Spleen (tissue), 11 donors: ENCODE measurements at regions not wholly inside any gene's neighbourhood (a gene's known extent, or its start where the extent isn't known, plus 50 kb on each side); places are given as distances from the start of the nearest gene placed in this dataset.

Source experiments
- DNase-seq: peaks from one replicate; pipeline ENCODE4 v3.0.0-alpha.2; 2020
- H3K27ac ChIP-seq, 8 donors: fragments of 200-600 bp; sonication (generic) in 7 of 8; 1 replicate in 4 of 8; 2 replicates in 4 of 8; pipeline versions ENCODE4 v1.5.0 to v1.8.0; 2016 to 2021; ENCODE audit warnings: inconsistent platforms in 4 of 8, mild to moderate bottlenecking in 4 of 8, moderate library complexity in 1 of 8
- H3K27me3 ChIP-seq, 7 donors: fragments of 200-600 bp; sonication (generic) in 6 of 7; replicated peaks in 1 of 7; 1 replicate in 4 of 7; 2 replicates in 3 of 7; pipeline versions ENCODE4 v1.5.0 to v1.8.0; 2016 to 2021; ENCODE audit warnings: inconsistent platforms in 3 of 7, mild to moderate bottlenecking in 1 of 7
- H3K36me3 ChIP-seq, 6 donors: fragments of 200-600 bp; sonication (generic) in 5 of 6; 1 replicate in 4 of 6; 2 replicates in 2 of 6; pipeline versions ENCODE4 v1.5.0 to v1.8.0; 2016 to 2021; ENCODE audit warnings: inconsistent platforms in 2 of 6
- H3K4me1 ChIP-seq, 6 donors: fragments of 200-600 bp; sonication (generic) in 5 of 6; 1 replicate in 3 of 6; 2 replicates in 3 of 6; pipeline versions ENCODE4 v1.5.0 to v1.8.0; 2016 to 2021; ENCODE audit warnings: inconsistent platforms in 3 of 6
- H3K4me3 ChIP-seq, 8 donors: fragments of 200-600 bp; sonication (generic) in 7 of 8; 1 replicate in 4 of 8; 2 replicates in 4 of 8; pipeline versions ENCODE4 v1.5.0 to v1.8.0; 2016 to 2021; ENCODE audit warnings: inconsistent platforms in 4 of 8, mild to moderate bottlenecking in 4 of 8, moderate library complexity in 2 of 8
- H3K9me3 ChIP-seq, 8 donors: fragments of 200-600 bp; sonication (generic) in 7 of 8; 1 replicate in 4 of 8; 2 replicates in 4 of 8; pipeline versions ENCODE4 v1.5.0 to v1.8.0; 2016 to 2021; ENCODE audit warnings: inconsistent platforms in 4 of 8
- CTCF ChIP-seq, 11 experiments: fragments of 200-600 bp in 7 of 11; fragments of 450-650 bp in 4 of 11; sonication (generic) in 4 of 11; IDR thresholded peaks in 8 of 11; conservative IDR thresholded peaks in 3 of 11; 1 replicate in 7 of 11; 2 replicates in 4 of 11; pipeline versions ENCODE4 v1.4.0 to v1.8.0; 2016 to 2021; ENCODE audit warnings: antibody characterized with exemption in 11 of 11, inconsistent platforms in 4 of 11, mild to moderate bottlenecking in 1 of 11
- POLR2A ChIP-seq, 3 donors: fragments of 450-650 bp; IDR thresholded peaks; one replicate each; pipeline ENCODE4 v1.5.1; 2017; ENCODE audit warnings: antibody characterized with exemption in 3 of 3, mild to moderate bottlenecking in 1 of 3
- POLR2AphosphoS5 ChIP-seq, 3 donors: sonication (generic); formaldehyde crosslinking; IDR thresholded peaks; one replicate each; pipeline ENCODE4 v1.5.1; 2017; ENCODE audit warnings: antibody characterized with exemption in 3 of 3
- WGBS, 5 donors: extraction: QIAGEN DNeasy Blood & Tissue Kit in 3 of 5; methylation state at CpG; one replicate each; pipeline versions ENCODE4 v1.1.5 to v1.1.7; 2013 to 2018; 5-methylcytosine and 5-hydroxymethylcytosine counted together
- intact Hi-C: fragments of 100-400 bp; cut with DNase I; formaldehyde crosslinking; loops from one replicate; pipeline ENCODE4 v1.15.0; 2023; ENCODE audit warnings: low total_unique reads
- donor health status: healthy with polysubstance abuse.
- donor health status: DM: no; HTN: no; CAD: no; lungs with moderate emphysema.
- donor health status: DM: no; HTN: no; CAD: no.
- donor health status: Bipolar disorder and iron deficiency.
- donor health status: healthy.
- donor health status: DM: no; HTN: no; CAD: no.
- donor health status: DM: yes; HTN: yes; CAD: no.

GRCh38 chr5:4734348-4734747 lies 405.8 kb upstream of the ADAMTS16 start:
- no peaks in the 10 kb centered on the region for H3K4me1 ChIP-seq
- WGBS, 5 donors, result 31 to 51% (median 43%) methylated on average over 2 of the region's 2 CpGs
- H3K36me3 ChIP-seq, result no peaks in the 10 kb centered on the region
- H3K27ac ChIP-seq, result no peak overlapping the region
- H3K27me3 ChIP-seq, result no peaks in the 10 kb centered on the region
- TF ChIP-seq POLR2AphosphoS5 (IDR thresholded peaks at IDR 0.05) (no peak), CTCF (IDR thresholded peaks at IDR 0.05 in 8 of 11, conservative IDR thresholded peaks at IDR 0.05 in 3 of 11) (no peak), POLR2A (IDR thresholded peaks at IDR 0.05) (no peak)
- H3K9me3 ChIP-seq, result peaks cover 0 to 21% (median 0%) of the 10 kb centered on the region in 8 donors
- no peak for DNase-seq
- intact Hi-C loops, result no loop called here
- no peak overlapping the region for H3K4me3 ChIP-seq

DNA sequence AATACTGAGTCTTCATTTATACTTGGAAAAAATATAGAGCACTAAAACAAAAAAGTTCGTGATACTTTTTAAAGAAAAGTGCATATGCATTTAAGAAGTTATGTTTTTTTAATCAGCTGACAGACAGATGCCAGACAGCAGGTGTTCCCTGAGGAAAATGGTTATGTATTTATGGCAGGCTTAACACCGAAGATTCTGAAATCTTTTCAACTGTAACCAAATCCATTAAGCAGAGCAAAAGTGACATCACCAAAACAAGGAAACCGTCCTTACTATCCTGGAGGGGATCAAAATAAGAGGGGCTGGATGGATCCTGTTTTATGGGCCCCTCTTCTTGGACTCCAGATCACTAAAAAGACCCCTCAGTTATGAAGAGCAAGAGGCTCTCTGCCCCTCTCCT lies 404.9 kb upstream of the ADAMTS16 start:
- DNase-seq, result no peak
- H3K27me3 ChIP-seq, result no peaks in the 10 kb centered on the region
- intact Hi-C loops, result no loop called here
- TF ChIP-seq POLR2A (IDR thresholded peaks at IDR 0.05), result no peak
- TF ChIP-seq POLR2AphosphoS5 (IDR thresholded peaks at IDR 0.05), result no peak
- TF ChIP-seq CTCF (IDR thresholded peaks at IDR 0.05 in 8 of 11, conservative IDR thresholded peaks at IDR 0.05 in 3 of 11), result no peak
- WGBS, 5 donors, result 67 to 75% (median 72%) methylated on average over 3 of the region's 3 CpGs
- no peaks in the 10 kb centered on the region for H3K36me3 ChIP-seq
- no peaks in the 10 kb centered on the region for H3K4me1 ChIP-seq
- H3K9me3 ChIP-seq, result peaks cover 0 to 25% (median 0%) of the 10 kb centered on the region in 8 donors
- no peak overlapping the region for H3K27ac ChIP-seq
- no peak overlapping the region for H3K4me3 ChIP-seq

GRCh38 chr5:4737868-4738267 lies 402.3 kb upstream of the ADAMTS16 start:
- no peak for DNase-seq
- Histone ChIP-seq H3K27ac (no peak overlapping the region), H3K4me3 (no peak overlapping the region), H3K27me3 (no peaks in the 10 kb centered on the region), H3K9me3 (peaks cover 0 to 29% (median 0%) of the 10 kb centered on the region in 8 donors), H3K36me3 (no peaks in the 10 kb centered on the region), H3K4me1 (no peaks in the 10 kb centered on the region)
- intact Hi-C loops, result no loop called here
- WGBS, 5 donors, result 14 to 40% (median 27%) methylated on average over 1 of the region's 1 CpG
- TF ChIP-seq POLR2A (IDR thresholded peaks at IDR 0.05), result no peak
- no peak for TF ChIP-seq CTCF (IDR thresholded peaks at IDR 0.05 in 8 of 11, conservative IDR thresholded peaks at IDR 0.05 in 3 of 11)
- no peak for TF ChIP-seq POLR2AphosphoS5 (IDR thresholded peaks at IDR 0.05)

DNA sequence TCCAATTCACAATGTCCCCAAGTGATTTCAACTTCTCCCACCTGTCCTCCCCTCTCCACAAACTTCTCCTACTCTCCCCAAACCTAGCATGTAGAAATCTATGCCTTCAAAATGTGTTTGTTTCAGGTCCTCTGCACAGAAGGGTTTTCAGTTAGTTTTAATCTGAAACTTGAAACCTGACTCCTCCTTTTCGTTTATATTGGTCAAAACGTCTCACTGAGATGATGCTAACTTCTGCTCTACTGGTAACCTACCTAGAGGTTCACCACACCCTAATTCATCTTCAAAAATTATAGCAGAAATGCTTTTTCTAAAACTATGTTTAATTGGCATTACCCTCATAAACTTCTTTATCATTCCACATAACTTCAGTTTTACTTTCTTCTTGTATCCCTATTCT lies 401.8 kb upstream of the ADAMTS16 start:
- DNase-seq, result no peak
- intact Hi-C loops, result no loop called here
- H3K27ac ChIP-seq, result no peak overlapping the region
- H3K27me3 ChIP-seq, result no peaks in the 10 kb centered on the region
- 33 to 63% (median 49%) methylated on average over 2 of the region's 2 CpGs for WGBS, 5 donors
- no peak for TF ChIP-seq POLR2A (IDR thresholded peaks at IDR 0.05)
- no peak for TF ChIP-seq POLR2AphosphoS5 (IDR thresholded peaks at IDR 0.05)
- H3K4me1 ChIP-seq, result no peaks in the 10 kb centered on the region
- no peak overlapping the region for H3K4me3 ChIP-seq
- no peaks in the 10 kb centered on the region for H3K36me3 ChIP-seq
- H3K9me3 ChIP-seq, result peaks cover 0 to 32% (median 3%) of the 10 kb centered on the region in 8 donors

DNA sequence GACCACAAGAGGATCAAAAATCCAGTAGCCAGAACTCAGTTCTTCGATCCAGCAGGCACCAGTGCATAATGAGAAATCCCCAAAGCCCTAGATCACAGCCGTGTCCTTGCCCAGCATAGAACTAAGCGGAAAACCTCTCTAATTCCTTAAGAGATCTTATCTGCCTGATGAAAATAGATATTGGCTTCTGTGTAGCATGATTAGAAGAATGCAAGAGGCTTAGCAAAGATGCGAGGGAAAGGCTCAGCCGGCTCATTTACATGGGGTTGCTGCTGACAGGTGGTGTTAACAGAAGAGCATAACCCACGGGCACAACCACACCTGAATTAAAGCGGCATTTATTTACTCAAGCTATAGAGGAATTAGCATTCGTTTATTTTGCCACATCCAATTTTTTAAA lies 400.0 kb upstream of the ADAMTS16 start:
- TF ChIP-seq POLR2AphosphoS5 (IDR thresholded peaks at IDR 0.05), result no peak
- TF ChIP-seq CTCF (IDR thresholded peaks at IDR 0.05 in 8 of 11, conservative IDR thresholded peaks at IDR 0.05 in 3 of 11), result no peak
- no peak for TF ChIP-seq POLR2A (IDR thresholded peaks at IDR 0.05)
- Histone ChIP-seq H3K36me3 (no peaks in the 10 kb centered on the region), H3K9me3 (peaks cover 0 to 49% (median 10%) of the 10 kb centered on the region in 8 donors), H3K27ac (no peak overlapping the region), H3K4me1 (no peaks in the 10 kb centered on the region), H3K4me3 (no peak overlapping the region), H3K27me3 (no peaks in the 10 kb centered on the region)
- intact Hi-C loops, result no loop called here
- WGBS, 5 donors, result 73 to 78% (median 75%) methylated on average over 8 of the region's 8 CpGs
- no peak for DNase-seq
